Upper lobe of right lung (tissue), 1 donor: ENCODE measurements at regions not wholly inside any gene's neighbourhood (a gene's known extent, or its start where the extent isn't known, plus 50 kb on each side); places are given as distances from the start of the nearest gene placed in this dataset.

Experiments
- ATAC-seq: fragments of 200-7000 bp; cut with Tn5 transposase; one replicate; pipeline ENCODE4 v1.9.1; 2020; ENCODE audit warnings: mild to moderate bottlenecking, moderate library complexity
- DNase-seq: peaks from one replicate; pipeline ENCODE4 v3.0.0-alpha.2; 2020
- H3K27ac ChIP-seq: fragments of 200-600 bp; one replicate; pipeline ENCODE4 v1.8.0; 2022
- H3K27me3 ChIP-seq: fragments of 200-600 bp; one replicate; pipeline ENCODE4 v1.8.0; 2022; ENCODE audit warnings: mild to moderate bottlenecking
- H3K36me3 ChIP-seq: fragments of 200-600 bp; one replicate; pipeline ENCODE4 v1.8.0; 2022
- H3K4me1 ChIP-seq: fragments of 200-600 bp; one replicate; pipeline ENCODE4 v1.8.0; 2022
- H3K4me3 ChIP-seq: fragments of 200-600 bp; one replicate; pipeline ENCODE4 v1.8.0; 2022; ENCODE audit warnings: mild to moderate bottlenecking
- H3K9me3 ChIP-seq: fragments of 200-600 bp; one replicate; pipeline ENCODE4 v1.8.0; 2022
- intact Hi-C: fragments of 100-400 bp; cut with DNase I; formaldehyde crosslinking; loops from one replicate; pipeline ENCODE4 v1.11.0; 2022
- TF ChIP-seq, protein P1 (sequence below): fragments of 200-600 bp; IDR thresholded peaks from one replicate; pipeline ENCODE4 v1.8.0; 2022; ENCODE audit warnings: antibody characterized with exemption
- donor health status: DM: no; HTN: yes; CAD: no; lungs with severe emphysema.

DNA sequence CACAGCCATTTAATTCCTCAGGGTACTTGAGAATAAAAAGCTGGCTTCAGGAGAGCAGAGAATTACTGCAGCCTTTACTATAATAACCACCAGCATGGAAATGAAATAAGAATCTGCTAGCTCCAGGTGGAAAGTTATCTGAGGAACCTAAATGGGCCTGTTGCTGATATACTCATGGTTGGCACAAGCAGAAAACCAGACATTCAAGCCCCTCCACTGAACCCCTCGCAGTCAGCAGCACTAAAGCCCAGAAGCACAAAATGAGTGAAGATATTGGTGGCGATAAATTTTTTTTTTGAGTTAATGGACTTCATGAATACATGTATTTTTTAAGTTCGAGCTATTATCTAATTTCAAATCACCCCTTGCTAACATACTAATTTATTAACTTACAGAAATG is 303.9 kb upstream of the NRP1 start:
- ATAC-seq (no peak), DNase-seq (no peak)
- no peak overlapping the region for H3K27ac ChIP-seq

DNA sequence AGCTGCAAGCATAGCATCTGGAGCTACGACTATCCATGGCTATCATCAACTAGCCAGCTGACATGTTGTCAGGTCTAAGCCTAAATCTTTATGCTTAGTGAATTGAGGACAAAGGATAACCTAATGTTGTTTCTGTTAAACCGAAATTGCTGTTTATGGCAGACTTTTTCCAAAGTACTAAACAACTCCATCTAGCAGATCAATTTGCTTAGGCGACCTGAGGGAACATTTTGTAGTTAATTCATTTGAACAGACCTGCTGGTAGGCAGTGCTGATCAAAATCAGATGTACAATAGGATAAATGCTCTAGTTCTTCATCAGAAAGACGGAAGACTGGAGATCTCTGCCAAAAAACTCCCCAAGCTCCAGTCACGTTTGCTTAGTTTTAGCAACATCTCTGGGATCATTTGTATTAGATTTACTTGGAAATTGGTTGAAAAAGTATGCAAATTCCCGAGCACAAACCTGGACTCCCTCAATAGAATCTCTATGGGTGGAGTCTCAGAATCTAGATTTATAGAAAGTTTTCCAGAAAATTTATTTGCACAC is 301.6 kb upstream of the NRP1 start:
- ATAC-seq (no peak), DNase-seq (no peak)
- no peak overlapping the region for H3K4me3 ChIP-seq
- no peaks in the 10 kb centered on the region for H3K36me3 ChIP-seq
- TF ChIP-seq, protein P1, sequence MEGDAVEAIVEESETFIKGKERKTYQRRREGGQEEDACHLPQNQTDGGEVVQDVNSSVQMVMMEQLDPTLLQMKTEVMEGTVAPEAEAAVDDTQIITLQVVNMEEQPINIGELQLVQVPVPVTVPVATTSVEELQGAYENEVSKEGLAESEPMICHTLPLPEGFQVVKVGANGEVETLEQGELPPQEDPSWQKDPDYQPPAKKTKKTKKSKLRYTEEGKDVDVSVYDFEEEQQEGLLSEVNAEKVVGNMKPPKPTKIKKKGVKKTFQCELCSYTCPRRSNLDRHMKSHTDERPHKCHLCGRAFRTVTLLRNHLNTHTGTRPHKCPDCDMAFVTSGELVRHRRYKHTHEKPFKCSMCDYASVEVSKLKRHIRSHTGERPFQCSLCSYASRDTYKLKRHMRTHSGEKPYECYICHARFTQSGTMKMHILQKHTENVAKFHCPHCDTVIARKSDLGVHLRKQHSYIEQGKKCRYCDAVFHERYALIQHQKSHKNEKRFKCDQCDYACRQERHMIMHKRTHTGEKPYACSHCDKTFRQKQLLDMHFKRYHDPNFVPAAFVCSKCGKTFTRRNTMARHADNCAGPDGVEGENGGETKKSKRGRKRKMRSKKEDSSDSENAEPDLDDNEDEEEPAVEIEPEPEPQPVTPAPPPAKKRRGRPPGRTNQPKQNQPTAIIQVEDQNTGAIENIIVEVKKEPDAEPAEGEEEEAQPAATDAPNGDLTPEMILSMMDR = no peak
- intact Hi-C loops = no loop called here
- no peaks in the 10 kb centered on the region for H3K27me3 ChIP-seq
- no peaks in the 10 kb centered on the region for H3K4me1 ChIP-seq
- H3K9me3 ChIP-seq = no peaks in the 10 kb centered on the region
- H3K27ac ChIP-seq = no peak overlapping the region

More for the DNA sequence above, 303.9 kb upstream of the NRP1 start:
- H3K9me3 ChIP-seq = no peaks in the 10 kb centered on the region
- H3K4me1 ChIP-seq = no peaks in the 10 kb centered on the region
- TF ChIP-seq, protein P1 = no peak
- H3K27me3 ChIP-seq = no peaks in the 10 kb centered on the region
- H3K4me3 ChIP-seq = no peak overlapping the region
- H3K36me3 ChIP-seq = no peaks in the 10 kb centered on the region
- intact Hi-C loops = no loop called here

GRCh38 chr10:33632432-33632831 is 298.0 kb upstream of the NRP1 start:
- Histone ChIP-seq H3K27me3 (no peaks in the 10 kb centered on the region), H3K9me3 (no peaks in the 10 kb centered on the region), H3K4me1 (no peaks in the 10 kb centered on the region), H3K4me3 (no peak overlapping the region), H3K36me3 (no peaks in the 10 kb centered on the region), H3K27ac (no peak overlapping the region)
- ATAC-seq (no peak), DNase-seq (no peak)
- TF ChIP-seq, protein P1 = no peak
- intact Hi-C loops = no loop called here

DNA sequence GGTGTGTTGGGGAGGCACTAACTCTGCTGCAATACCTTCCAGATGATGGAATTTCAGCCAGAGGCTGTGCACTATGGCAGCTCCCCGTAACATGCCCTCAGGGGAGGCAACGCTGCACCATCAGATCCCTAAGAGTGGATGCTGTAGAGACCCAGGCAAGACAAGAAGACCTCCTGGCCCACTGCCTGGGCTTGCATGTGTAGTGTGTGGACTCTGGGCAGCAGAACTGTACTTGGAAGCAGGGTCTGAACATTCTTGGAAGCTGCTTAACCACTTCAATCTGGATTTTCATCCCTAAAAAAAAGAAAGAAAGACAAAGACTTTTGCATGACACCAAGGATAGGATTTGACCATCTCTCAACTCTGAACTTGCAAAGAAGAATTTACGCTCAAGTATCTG is 297.5 kb upstream of the NRP1 start:
- H3K4me1 ChIP-seq = no peaks in the 10 kb centered on the region
- H3K27ac ChIP-seq = no peak overlapping the region
- DNase-seq (no peak), ATAC-seq (no peak)
- H3K9me3 ChIP-seq = no peaks in the 10 kb centered on the region
- intact Hi-C loops = no loop called here
- H3K36me3 ChIP-seq = no peaks in the 10 kb centered on the region
- TF ChIP-seq, protein P1 = no peak
- H3K4me3 ChIP-seq = no peak overlapping the region
- no peaks in the 10 kb centered on the region for H3K27me3 ChIP-seq

DNA sequence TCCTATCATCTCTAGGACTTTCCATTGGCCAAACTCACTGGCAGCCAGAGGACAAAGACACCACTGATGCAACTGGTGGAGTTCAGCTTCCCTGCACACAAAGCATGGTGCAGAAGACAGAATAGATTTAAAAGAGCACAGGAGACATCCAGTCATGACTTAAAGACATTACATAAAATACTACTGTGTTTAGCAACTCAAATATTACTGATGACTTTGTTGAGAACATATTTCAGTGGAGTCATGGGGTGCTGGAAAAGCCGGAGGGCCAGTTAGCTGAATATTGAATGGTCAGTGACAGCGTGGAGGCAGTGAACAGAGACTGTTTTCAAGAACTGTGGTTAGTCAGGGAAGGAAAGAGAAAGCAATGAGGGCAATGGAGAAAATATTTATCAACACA is 296.3 kb upstream of the NRP1 start:
- ATAC-seq = no peak
- intact Hi-C loops = no loop called here

More for the DNA sequence above, 296.3 kb upstream of the NRP1 start:
- no peak overlapping the region for H3K27ac ChIP-seq
- no peaks in the 10 kb centered on the region for H3K4me1 ChIP-seq
- TF ChIP-seq, protein P1 = no peak
- H3K9me3 ChIP-seq = no peaks in the 10 kb centered on the region
- H3K36me3 ChIP-seq = no peaks in the 10 kb centered on the region
- no peaks in the 10 kb centered on the region for H3K27me3 ChIP-seq
- H3K4me3 ChIP-seq = no peak overlapping the region
- no peak for DNase-seq
